ENCODE measurements at regions not wholly inside any gene's neighbourhood (a gene's known extent, or its start where the extent isn't known, plus 50 kb on each side); places are given as distances from the start of the nearest gene placed in this dataset.

DNA sequence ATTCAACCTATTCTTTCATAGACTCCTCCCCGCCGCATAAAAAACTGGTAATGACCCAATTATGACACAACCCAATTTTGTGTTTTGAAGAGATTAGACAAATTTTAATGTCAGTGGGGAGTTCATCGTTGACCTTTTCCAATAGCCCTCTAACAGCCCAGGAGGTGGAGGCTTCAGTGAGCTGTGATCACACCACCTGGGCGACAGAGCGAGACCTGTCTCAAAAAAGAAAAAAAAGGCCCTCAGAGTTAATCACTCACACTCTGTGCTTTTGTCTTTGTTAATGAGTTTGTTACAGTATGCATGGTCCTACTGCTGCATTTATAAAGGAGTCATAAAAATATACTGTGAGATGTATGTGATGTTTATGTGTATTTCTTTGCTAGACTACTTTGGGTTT lies 510.6 kb downstream of the CPS1 start:
- DNase-seq (ENCODE audit: low spot score), result no peak

GRCh38 chr2:211068108-211068780 lies 511.8 kb downstream of the CPS1 start:
- no peak for DNase-seq (ENCODE audit: low spot score)

GRCh38 chr2:211070547-211070946 lies 514.1 kb downstream of the CPS1 start:
- DNase-seq (ENCODE audit: low spot score), result no peak

DNA sequence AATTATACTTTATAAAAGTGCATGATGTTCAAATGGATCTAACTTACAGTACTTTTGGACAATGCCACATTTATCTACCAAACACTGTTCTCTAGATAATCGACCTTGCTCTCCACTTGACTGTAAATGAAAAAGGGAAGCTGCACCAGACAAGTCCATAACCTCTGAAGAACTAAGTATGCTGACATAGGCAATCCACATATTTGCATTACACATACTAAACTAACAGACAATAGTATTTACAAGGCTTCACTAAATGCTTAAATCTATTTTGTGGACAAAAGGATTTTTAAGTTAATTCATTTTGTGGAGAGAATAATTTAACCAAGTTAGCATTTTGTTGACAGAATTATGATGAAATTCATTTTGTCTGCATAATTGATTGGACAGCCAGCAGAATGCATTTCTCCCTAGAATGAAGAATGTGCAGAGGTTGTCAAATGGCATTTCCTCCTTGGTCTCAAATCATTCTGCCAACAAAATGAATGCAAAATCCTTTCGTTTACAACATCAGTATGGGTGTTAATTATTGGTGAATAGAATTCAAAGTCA lies 520.9 kb downstream of the CPS1 start:
- no peak for DNase-seq (ENCODE audit: low spot score)

GRCh38 chr2:211084352-211084751 lies 528.0 kb downstream of the CPS1 start:
- no peak for DNase-seq (ENCODE audit: low spot score)

DNA sequence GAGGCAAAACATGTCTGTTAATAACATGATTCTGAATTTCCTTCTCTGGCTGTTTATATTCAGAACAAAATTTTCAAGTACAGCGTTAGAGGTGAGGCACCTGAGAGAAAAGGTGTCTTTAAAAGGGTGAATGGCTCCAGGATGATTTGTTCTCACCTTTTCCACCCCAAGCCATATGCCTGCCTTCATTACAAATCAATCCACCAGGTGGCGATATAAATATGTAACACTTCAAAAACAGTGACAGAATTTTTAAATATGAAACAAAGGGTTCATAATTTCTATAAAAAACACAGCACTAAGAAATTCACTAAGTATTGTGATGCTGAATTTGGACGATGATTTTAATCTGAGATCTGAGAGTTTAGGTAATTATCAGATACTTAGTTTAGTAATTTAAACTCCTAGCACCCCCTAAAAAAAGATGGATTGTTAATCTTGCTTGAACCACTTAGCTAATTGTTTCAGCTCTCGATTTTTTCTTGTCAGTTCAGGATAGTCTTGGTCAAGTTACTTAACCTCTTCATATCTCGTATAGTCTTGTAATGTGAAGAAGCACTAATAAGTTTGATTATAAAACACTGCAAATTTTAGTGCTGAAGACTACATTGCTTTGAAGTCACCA lies 528.8 kb downstream of the CPS1 start:
- peak; percentile 34 for DNase-seq (ENCODE audit: low spot score)

DNA sequence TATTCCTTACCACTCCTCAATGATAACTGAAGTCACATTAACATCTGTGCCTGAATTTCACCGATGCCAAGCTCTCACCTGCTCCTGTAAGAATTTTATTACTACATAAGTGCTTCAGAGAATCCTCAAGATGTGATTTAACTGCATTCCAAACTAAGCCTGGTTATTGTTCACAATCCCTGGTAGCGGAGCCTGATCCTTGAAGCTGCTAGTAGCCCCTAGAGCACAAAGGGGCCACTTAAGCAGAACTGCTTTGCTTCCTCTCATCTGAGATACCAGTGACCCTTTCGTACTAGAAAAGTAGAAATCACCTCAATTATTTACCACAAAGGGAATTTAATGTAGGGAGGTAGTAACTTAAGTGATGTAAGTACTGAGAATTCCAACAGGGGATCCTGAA lies 529.6 kb downstream of the CPS1 start:
- DNase-seq (ENCODE audit: low spot score), result no peak

- DNase-seq (ENCODE audit: low spot score), result no peak
Observed at GRCh38 chr2:211089127-211089526, 532.7 kb downstream of the CPS1 start.

DNA sequence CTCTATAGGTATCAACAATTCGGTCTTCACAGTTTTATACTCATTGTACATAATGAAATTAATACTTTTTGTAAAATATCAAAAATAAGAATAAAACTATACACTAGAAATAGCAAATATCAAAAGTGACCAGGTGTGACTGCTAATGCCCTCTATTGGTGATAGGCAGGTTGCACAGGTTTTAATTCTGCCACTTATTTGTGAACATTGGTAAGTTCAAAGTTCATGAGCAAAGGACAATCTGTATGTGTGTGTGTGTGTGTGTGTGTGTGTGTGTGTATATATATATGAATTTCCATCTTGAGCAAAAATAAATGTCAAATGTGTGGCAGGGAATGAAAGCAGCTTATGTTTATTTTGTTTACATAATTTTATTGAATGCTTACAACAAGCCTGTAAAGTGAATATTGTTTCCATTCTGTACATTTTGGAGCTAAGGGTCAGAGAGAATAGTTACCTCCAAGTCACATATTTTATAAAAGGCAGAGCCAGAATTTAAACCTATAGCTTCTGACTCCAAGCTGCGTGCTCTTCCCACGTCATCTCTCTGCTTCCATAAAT lies 537.4 kb downstream of the CPS1 start:
- peak; percentile 2 for DNase-seq (ENCODE audit: low spot score)

GRCh38 chr2:211103989-211104388 lies 547.6 kb downstream of the CPS1 start:
- DNase-seq (ENCODE audit: low spot score), result no peak

DNA sequence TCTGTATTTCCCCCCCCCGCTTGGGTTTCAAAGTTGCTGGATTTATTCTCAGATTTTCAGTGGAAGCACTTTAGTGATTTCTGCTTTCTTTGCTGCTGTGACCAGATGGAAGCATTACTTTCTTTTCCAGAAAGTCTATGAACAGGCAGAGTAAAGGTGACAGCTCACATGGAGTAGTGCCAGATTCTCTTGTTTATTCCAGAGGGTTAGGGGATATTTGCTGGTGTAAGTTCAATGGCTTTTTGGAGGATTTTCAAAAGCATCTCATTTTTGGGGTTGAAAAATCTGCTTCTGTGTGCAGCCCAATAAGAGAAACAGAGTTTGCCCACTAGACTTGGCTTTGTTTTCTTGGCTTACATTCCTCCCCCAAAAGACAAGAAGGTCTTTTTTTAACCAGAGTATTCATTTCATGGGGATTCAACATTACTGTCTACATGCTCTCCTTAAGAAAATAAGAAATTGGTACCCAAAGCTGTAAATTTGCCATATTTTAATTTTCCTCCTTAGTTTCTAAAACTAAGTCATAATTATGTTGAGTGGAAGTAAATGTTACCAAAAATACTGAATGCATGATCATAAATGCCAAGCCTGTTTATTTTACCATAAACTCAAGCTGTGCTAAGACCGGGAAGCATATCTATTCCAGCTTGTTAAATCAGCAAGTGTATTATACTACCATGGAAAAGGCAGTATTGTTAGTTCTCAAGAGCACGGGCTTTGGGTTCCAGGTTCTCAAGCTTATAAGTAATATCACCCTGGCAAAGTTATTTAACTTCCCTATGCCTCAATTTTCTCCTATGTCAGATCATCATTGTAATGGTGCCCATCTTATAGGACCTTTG lies 557.2 kb downstream of the CPS1 start:
- DNase-seq (ENCODE audit: low spot score), result no peak

- no peak for DNase-seq (ENCODE audit: low spot score)
Observed at GRCh38 chr2:211114826-211115455, 558.5 kb downstream of the CPS1 start.

DNA sequence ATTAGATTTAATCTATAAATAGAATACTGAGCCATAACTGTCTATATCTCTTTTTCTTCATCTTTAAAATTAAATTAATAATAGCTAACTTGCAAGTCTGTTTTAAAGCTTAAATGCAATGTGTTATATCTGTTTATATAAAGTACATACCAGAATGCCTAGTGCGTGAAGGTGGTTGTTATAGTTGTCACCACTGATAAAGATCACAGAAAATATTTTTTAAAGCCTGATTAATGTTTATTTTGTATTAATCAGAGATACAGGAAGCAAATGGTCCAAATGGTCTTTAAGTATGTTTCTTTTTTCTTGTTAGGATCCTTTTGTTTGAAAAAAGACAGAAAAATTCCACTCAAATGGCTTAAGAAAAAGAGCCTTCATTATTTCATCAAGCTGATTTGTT lies 560.6 kb downstream of the CPS1 start:
- DNase-seq (ENCODE audit: low spot score), result no peak

- no peak for DNase-seq (ENCODE audit: low spot score)
Observed at GRCh38 chr2:211126256-211126655, 569.9 kb downstream of the CPS1 start.

DNA sequence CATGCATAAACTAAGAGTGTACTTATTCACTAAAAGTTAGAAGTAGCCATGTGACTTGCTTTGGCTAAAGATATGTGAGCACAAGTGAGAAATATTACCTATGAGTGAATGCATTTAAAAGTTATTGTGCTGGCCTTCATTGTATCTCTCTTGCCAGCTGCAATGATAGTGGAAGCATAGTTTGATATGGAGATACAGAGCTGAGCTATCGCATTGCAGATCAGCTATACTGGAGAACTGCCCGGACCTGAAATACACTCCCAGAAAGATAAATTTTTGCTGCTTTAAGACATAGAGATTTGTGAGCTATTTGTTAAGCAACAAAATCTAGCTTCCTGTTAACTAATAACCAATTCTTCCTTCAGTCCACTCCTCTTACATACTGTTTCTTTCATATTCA lies 571.1 kb downstream of the CPS1 start:
- DNase-seq (ENCODE audit: low spot score), result no peak

GRCh38 chr2:211128287-211128686 lies 571.9 kb downstream of the CPS1 start:
- DNase-seq (ENCODE audit: low spot score), result no peak

- no peak for DNase-seq (ENCODE audit: low spot score)
Observed at GRCh38 chr2:211129798-211130197, 573.4 kb downstream of the CPS1 start.

GRCh38 chr2:211132046-211132445 lies 575.6 kb downstream of the CPS1 start:
- no peak for DNase-seq (ENCODE audit: low spot score)

DNA sequence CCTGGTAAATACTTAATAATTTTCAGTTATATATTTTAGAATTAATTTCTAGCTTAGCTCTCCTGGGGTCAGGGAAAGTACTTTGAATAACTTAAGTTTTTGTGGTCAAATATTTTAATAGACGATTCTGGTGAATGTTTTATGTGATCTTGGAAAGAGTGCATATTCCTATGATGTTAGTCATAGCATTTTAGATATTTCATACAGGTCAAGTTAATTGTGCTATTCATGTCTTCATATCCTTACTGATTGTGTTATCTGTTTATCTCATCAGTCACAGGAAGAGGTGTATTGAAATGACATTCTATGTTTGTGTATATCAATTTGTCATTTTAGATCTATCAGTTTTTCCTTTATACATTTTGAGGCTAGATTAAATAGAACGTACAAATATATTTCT lies 576.2 kb downstream of the CPS1 start:
- DNase-seq (ENCODE audit: low spot score), result no peak

DNA sequence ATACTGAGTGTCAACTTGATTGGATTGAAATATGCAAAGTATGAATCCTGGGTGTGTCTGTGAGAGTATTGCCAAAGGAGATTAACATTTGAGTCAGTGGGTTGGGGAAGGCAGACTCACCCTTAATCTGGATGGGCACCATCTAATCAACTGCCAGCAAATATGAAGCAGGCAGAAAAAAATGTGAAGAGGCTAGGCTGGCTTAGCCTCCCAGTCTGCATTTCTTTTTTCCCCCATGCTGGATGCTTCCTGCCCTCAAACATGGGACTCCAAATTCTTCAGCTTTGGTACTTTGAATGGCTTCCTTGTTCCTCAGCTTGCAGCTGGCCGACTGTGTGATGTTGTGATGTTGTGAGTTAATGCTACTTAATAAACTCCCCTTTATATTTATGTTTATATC lies 577.4 kb downstream of the CPS1 start:
- DNase-seq (ENCODE audit: low spot score), result no peak

- no peak for DNase-seq (ENCODE audit: low spot score)
Observed at GRCh38 chr2:211138551-211138950, 582.2 kb downstream of the CPS1 start.

GRCh38 chr2:211141646-211142045 lies 585.2 kb downstream of the CPS1 start:
- DNase-seq (ENCODE audit: low spot score), result no peak
